K562 (cell line): ENCODE measurements at regions not wholly inside any gene's neighbourhood (a gene's known extent, or its start where the extent isn't known, plus 50 kb on each side); places are given as distances from the start of the nearest gene placed in this dataset.

Experiments
- EZH2 ChIP-seq: IDR thresholded peaks from 2 replicates; pipeline ENCODE4 v1.6.1; 2012; ENCODE audit warnings: low read depth, mild to moderate bottlenecking, inconsistent platforms, low read length, borderline replicate concordance
- PRPF4 ChIP-seq: fragments of 200-400 bp; formaldehyde crosslinking; IDR thresholded peaks from one replicate; pipeline ENCODE4 v1.6.1; 2017; ENCODE audit warnings: low read length, low read depth, mild to moderate bottlenecking; ENCODE audit not compliant: insufficient read depth, poor library complexity, severe bottlenecking
- TARDBP ChIP-seq: fragments of 450-650 bp; IDR thresholded peaks from 2 replicates; pipeline ENCODE4 v1.6.1; 2016
- ZNF274 ChIP-seq: IDR thresholded peaks from 2 replicates; pipeline ENCODE4 v1.6.1; 2011; ENCODE audit warnings: low read depth, mild to moderate bottlenecking, low read length, moderate library complexity, borderline replicate concordance

- TF ChIP-seq ZNF274 (no peak), TARDBP (no peak), PRPF4 (no peak), EZH2 (no peak)
Measured at GRCh38 chr6:44696686-44697085, 309.2 kb downstream of the CDC5L start.
